HG03558 (cell line): ENCODE measurements at regions not wholly inside any gene's neighbourhood (a gene's known extent, or its start where the extent isn't known, plus 50 kb on each side); places are given as distances from the start of the nearest gene placed in this dataset.
"Not testable (repeated sequence)": the region's sequence is repeated elsewhere in the genome, so short reads cannot be mapped to it uniquely, and the experiment has no call there.

Source experiments
- ATAC-seq: cut with Tn5 transposase; IDR thresholded peaks from one replicate; pipeline ENCODE4 v1.9.1; 2021; ENCODE audit warnings: moderate number of reproducible peaks; ENCODE audit not compliant: unreplicated experiment; ENCODE audit errors: extremely low read depth

- ATAC-seq, result not testable (repeated sequence)
Measured at GRCh38 chr7:131755801-131756200, 199.4 kb upstream of the PODXL start.

DNA sequence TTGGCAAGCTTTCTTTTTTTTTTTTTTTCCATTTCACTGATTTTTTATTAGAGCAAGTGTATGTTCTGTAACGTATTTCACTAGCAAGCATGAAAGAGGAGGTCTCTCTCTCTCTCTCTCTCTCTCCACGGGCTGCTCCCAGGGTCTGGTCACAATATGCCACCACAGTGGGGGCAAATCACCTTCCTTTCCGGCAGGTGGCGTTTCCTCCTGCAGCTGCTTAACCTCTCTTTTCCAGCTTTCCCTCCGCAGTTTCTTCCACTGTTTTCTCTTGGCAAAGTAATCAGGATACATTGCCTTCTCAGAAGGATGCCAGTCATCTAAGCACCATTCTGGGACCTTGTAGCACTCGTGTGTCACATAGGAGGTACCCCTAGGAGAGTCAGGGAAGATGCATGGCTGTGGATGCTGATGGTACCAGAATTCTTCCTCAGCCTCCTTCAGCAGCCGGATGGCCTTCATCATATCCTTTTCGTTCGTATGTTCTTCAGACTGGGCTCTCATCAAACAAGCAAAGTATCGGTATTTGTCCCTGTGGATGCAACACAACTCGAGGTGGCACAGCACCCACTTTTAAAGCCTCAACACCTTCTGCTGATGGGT, 197.3 kb upstream of the PODXL start:
- no peak for ATAC-seq

DNA sequence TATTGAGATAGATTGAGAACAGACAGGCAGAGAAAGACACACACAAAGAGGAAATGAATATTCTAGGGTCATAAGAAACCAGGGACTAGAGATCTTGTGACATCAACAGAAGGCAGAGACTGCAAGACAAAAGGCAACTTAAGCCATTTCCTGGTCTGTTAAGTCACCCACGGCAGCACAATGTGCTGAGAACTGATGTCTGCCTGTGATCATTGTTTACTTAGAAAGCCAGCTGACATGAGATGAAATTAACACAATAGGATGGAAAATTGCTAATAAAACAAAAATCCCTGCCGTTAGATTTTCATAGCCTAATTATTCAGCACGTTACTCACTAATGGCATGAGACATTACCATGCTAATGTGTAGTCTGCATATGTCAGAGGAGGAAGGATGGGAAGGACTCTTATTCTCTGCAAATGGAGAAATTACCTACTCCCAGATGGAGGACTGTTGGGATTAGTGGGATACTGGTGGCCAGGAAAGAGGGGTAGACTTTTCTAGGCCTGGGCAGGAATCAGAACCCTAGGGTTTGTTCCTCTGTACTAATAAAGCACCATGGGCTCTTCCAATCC, 191.3 kb upstream of the PODXL start:
- no peak for ATAC-seq

DNA sequence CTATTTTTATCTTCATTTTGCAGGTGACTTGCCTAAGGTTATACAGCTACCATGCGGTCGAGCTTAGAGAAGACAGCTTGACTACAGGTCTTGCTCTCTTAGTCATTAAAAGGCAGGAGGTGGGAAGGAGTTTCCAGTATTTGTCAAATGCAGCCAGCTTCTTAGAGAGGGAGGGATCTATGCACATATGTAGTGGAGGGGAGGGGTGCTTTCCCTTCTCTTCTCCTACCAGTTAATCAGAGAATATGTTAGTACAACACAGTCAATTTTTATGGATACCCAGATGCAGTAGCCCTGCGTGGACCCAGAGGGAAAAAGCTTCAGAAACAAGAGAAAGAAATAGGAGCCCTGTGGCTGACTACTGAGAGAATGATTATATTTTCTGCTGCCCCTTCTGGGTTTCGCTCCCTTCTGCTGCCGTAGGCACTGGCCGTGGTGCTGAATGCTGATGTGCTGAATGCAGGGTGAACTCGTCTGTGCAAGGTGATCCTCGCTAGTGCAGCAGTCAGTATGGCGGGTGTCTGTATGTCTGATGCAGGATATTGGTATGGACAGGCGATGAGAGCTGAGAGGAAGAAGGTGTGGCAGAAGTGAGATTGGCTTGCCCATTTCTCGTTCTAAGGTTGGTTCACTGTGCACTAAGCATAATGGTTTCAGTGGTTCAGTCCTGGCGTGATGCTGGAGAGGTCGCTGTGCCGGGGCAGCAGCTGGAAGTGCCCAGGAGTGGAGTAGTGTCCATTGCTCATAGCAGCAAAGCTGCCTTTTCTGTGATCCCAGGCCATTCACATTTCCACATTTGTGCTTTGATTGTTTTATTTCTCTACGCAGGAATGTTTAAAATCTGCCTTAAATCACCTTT, 189.2 kb upstream of the PODXL start:
- ATAC-seq, result no peak

DNA sequence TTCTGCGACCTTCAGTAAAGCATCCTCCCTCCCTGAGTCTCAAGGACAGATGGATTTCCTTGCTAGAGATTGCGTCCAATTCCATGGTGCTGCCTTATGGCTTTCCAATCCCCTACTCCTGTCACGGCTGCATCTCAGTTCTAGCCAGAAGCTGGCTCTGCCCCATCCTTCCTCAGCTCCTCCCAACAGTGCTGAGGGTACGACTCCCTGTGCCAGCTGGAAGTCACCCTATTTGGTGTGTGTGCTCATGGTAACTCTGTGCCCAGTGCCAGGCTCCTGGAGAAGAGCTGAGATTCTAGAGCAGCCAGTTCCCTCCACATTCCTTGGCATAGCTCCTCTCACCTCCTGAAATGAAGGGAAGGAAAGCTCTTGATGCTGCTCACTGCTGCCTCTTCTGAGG, 185.0 kb upstream of the PODXL start:
- no peak for ATAC-seq

DNA sequence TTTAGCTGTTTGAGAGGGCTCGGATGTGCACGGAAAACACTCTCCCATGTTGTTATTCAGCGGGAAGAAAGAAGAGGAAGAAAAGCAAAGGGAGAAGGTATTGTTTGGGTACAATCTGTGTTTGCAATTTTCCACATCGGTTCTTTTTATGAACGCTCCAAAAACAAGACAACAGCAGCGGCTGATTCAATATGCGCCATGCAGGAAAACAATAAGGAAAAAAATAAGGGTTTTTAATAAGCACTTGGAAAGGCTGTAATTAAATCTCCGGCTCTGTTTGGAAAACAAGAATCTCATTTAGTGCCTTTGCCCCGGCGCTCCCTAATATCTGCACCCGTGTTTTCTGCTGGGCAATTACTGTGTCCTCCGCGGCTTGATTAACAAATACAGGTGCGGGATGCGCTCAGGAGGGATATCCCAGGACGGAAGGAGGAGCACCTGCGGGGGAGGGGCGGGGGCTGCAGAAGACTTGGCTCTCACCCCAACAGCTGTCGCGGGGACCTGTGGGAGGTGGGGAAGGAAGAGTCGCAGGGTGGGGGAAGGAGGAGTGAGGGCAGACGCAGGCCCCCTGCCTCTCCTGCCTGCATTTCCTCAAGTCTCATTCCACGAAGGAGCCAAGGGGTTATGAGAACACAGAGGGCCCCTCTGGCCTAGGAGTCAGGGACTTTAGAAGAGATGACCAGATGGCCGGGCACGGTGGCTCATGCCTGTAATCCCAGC, 181.5 kb upstream of the PODXL start:
- no peak for ATAC-seq

- no peak for ATAC-seq
Measured at GRCh38 chr7:131735101-131735500, 178.7 kb upstream of the PODXL start.

DNA sequence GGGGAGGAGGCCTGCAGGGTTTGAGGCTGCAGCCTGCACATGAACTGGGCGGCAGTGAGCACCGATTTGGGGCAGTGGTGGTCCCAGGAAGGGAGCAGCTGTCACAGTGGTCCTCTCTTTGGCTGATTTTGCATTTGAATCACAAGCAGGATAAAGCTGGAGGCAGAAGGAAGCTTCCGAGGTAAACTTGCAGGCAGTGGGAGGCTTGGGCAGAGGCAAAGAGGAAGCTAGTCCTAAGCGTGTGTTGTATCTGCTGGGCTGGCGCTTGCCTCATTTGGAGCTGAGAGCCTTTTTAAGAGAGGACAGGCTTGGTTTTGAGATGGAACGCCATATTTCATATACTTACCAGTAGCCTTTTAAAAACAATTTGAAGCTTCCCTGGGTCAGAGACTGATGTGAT, 177.2 kb upstream of the PODXL start:
- ATAC-seq, result no peak

DNA sequence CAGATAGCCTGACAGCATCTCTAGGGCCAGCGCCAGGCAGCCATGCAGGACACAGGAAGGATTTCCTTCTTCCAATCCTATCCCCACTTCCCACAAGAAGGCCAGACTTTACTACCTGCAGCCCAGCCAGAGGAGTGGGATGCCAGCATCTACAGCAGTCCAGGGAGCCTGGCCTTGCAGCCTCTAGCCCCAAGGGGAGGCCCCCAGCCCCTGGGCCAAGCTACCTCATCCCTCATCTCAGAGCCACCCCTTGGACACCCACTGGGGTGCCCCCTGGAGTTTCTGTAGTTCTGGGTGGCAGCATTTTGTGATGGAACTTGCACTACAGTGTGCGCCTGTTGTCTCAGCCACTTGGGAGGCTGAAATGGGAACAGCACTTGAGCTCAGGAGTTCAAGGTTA, 170.8 kb upstream of the PODXL start:
- no peak for ATAC-seq

GRCh38 chr7:131726686-131727085, 170.3 kb upstream of the PODXL start:
- no peak for ATAC-seq

- ATAC-seq, result no peak
Measured at GRCh38 chr7:131726031-131726430, 169.6 kb upstream of the PODXL start.

- ATAC-seq, result no peak
Measured at GRCh38 chr7:131724776-131725345, 168.4 kb upstream of the PODXL start.

DNA sequence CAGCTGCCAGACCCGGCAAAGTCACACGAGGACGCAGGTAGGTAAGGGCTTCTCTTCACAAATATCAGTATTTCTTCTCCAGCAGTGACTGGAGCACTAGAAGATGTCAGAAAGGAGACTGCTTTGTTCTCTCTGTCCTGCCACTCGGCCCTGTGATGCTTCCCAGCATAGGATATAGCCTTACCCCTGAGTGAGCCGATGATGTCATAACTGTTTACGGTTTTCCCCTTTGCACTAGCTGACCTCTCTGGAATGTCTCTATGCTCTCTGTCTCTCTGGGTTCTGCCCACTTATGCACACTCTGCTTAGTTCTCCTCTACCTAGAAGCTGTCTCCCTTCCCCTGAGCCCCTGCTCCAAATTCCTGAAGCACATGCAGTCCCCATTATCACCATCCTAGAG, 167.5 kb upstream of the PODXL start:
- no peak for ATAC-seq

- ATAC-seq, result no peak
Measured at GRCh38 chr7:131722371-131722770, 165.9 kb upstream of the PODXL start.

- no peak for ATAC-seq
Measured at GRCh38 chr7:131721660-131722059, 165.2 kb upstream of the PODXL start.

- ATAC-seq, result no peak
Measured at GRCh38 chr7:131720703-131721102, 164.3 kb upstream of the PODXL start.

- no peak for ATAC-seq
Measured at GRCh38 chr7:131717181-131717580, 160.8 kb upstream of the PODXL start.

GRCh38 chr7:131699323-131699722, 142.9 kb upstream of the PODXL start:
- ATAC-seq, result no peak

- ATAC-seq, result no peak
Measured at GRCh38 chr7:131692131-131692960, 135.9 kb upstream of the PODXL start.
